ENCODE measurements at regions not wholly inside any gene's neighbourhood (a gene's known extent, or its start where the extent isn't known, plus 50 kb on each side); places are given as distances from the start of the nearest gene placed in this dataset.
A peak's percentile ranks its signal among the peaks of the same experiment; 100 is the strongest.

- intact Hi-C loops (cut with DNase I) = no loop called here
- Histone ChIP-seq H3K27ac (peak overlapping the region in 3 of 4 donors; percentile 16 to 45 (median 41)), H3K4me1 (peaks cover 13 to 25% (median 17%) of the 10 kb centered on the region in 3 donors), H3K36me3 (no peaks in the 10 kb centered on the region), H3K27me3 (no peaks in the 10 kb centered on the region), H3K4me3 (no peak overlapping the region), H3K9me3 (no peaks in the 10 kb centered on the region)
- ATAC-seq (peak; percentile 30 to 55 (median 49)), DNase-seq (peak in 1 of 6 donors; percentile 13), FAIRE-seq (no peak)
- WGBS, 2 donors = 60 to 61% methylated on average over 7 of the region's 7 CpGs
- TF ChIP-seq CTCF (IDR thresholded peaks at IDR 0.05) = no peak
Observed at GRCh38 chr4:165709516-165709915, 163.5 kb upstream of the TLL1 start.

GRCh38 chr4:165709973-165710526 lies 163.0 kb upstream of the TLL1 start:
- ATAC-seq = peak; percentile 72 to 96 (median 84)
- no peak for FAIRE-seq
- no peaks in the 10 kb centered on the region for H3K9me3 ChIP-seq
- H3K27ac ChIP-seq = peak overlapping the region in 3 of 4 donors; percentile 16 to 45 (median 41)
- H3K27me3 ChIP-seq = no peaks in the 10 kb centered on the region
- 10 to 15% methylated on average over 2 of the region's 2 CpGs for WGBS, 2 donors
- intact Hi-C loops (cut with DNase I) = no loop called here
- DNase-seq = no peak
- no peak for TF ChIP-seq CTCF (IDR thresholded peaks at IDR 0.05)
- no peaks in the 10 kb centered on the region for H3K36me3 ChIP-seq
- H3K4me3 ChIP-seq = no peak overlapping the region
- peaks cover 13 to 25% (median 17%) of the 10 kb centered on the region in 3 donors for H3K4me1 ChIP-seq

GRCh38 chr4:165711436-165711835 lies 161.6 kb upstream of the TLL1 start:
- H3K27me3 ChIP-seq = no peaks in the 10 kb centered on the region
- FAIRE-seq (no peak), DNase-seq (no peak), ATAC-seq (no peak)
- no peak for TF ChIP-seq CTCF (IDR thresholded peaks at IDR 0.05)
- peaks cover 13 to 25% (median 17%) of the 10 kb centered on the region in 3 donors for H3K4me1 ChIP-seq
- no peak overlapping the region for H3K4me3 ChIP-seq
- H3K27ac ChIP-seq = no peak overlapping the region
- intact Hi-C loops (cut with DNase I) = no loop called here
- H3K36me3 ChIP-seq = no peaks in the 10 kb centered on the region
- no peaks in the 10 kb centered on the region for H3K9me3 ChIP-seq
- WGBS, 2 donors = 91 to 92% methylated on average over 4 of the region's 4 CpGs

GRCh38 chr4:165711912-165712311 lies 161.1 kb upstream of the TLL1 start:
- Histone ChIP-seq H3K4me3 (no peak overlapping the region), H3K27me3 (no peaks in the 10 kb centered on the region), H3K27ac (no peak overlapping the region), H3K4me1 (peaks cover 13 to 25% (median 17%) of the 10 kb centered on the region in 3 donors), H3K9me3 (no peaks in the 10 kb centered on the region), H3K36me3 (no peaks in the 10 kb centered on the region)
- no peak for DNase-seq
- intact Hi-C loops (cut with DNase I) = no loop called here
- WGBS, 2 donors = 95 to 97% methylated on average over 2 of the region's 2 CpGs
- TF ChIP-seq CTCF (IDR thresholded peaks at IDR 0.05) = no peak
- FAIRE-seq = no peak
- ATAC-seq = no peak

GRCh38 chr4:165714650-165715049 lies 158.4 kb upstream of the TLL1 start:
- intact Hi-C loops (cut with DNase I) = no loop called here
- Histone ChIP-seq H3K27me3 (no peaks in the 10 kb centered on the region), H3K36me3 (no peaks in the 10 kb centered on the region), H3K9me3 (no peaks in the 10 kb centered on the region), H3K4me3 (no peak overlapping the region), H3K4me1 (peaks cover 6 to 13% (median 8%) of the 10 kb centered on the region in 3 donors), H3K27ac (no peak overlapping the region)
- ATAC-seq (no peak), DNase-seq (no peak), FAIRE-seq (no peak)
- TF ChIP-seq CTCF (IDR thresholded peaks at IDR 0.05) = no peak
- WGBS, 2 donors = 95 to 96% methylated on average over 14 of the region's 14 CpGs

All from pancreas (tissue), 10 donors.